Large intestine (tissue), 3 donors: ENCODE measurements at regions not wholly inside any gene's neighbourhood (a gene's known extent, or its start where the extent isn't known, plus 50 kb on each side); places are given as distances from the start of the nearest gene placed in this dataset.
A peak's percentile ranks its signal among the peaks of the same experiment; 100 is the strongest.

Experiments used
- DNase-seq, 2 donors: peaks; one replicate each; pipeline versions ENCODE4 v3.0.0 to v3.0.0-alpha.2; 2013
- H3K27ac ChIP-seq: one replicate; pipeline ENCODE4 v1.5.1; 2013; ENCODE audit warnings: low read length
- H3K27me3 ChIP-seq: 2 replicates; pipeline ENCODE4 v1.6.1; 2013; ENCODE audit warnings: low read length; ENCODE audit not compliant: control insufficient read depth, insufficient read depth
- H3K36me3 ChIP-seq: 2 replicates; pipeline ENCODE4 v1.6.1; 2013; ENCODE audit warnings: low read length; ENCODE audit not compliant: control insufficient read depth, insufficient read depth
- H3K4me1 ChIP-seq: one replicate; pipeline ENCODE4 v1.6.1; 2013; ENCODE audit warnings: low read length; ENCODE audit not compliant: control insufficient read depth, insufficient read depth
- H3K4me3 ChIP-seq: one replicate; pipeline ENCODE4 v1.5.1; 2013; ENCODE audit warnings: low read length
- H3K9me3 ChIP-seq: one replicate; pipeline ENCODE4 v1.6.1; 2013; ENCODE audit warnings: mild to moderate bottlenecking, low read depth, low read length, moderate library complexity; ENCODE audit not compliant: control insufficient read depth
- WGBS: methylation state at CpG from one replicate; pipeline ENCODE4 v1.1.5; 2013; ENCODE audit warnings: low lambda C conversion rate; ENCODE audit not compliant: insufficient coverage; 5-methylcytosine and 5-hydroxymethylcytosine counted together

GRCh38 chr20:6185268-6185667 is 62.4 kb upstream of the FERMT1 start:
- DNase-seq: no peak
- Histone ChIP-seq H3K27me3 (no peaks in the 10 kb centered on the region), H3K9me3 (no peaks in the 10 kb centered on the region), H3K4me3 (no peak overlapping the region), H3K36me3 (no peaks in the 10 kb centered on the region), H3K27ac (no peak overlapping the region), H3K4me1 (peaks cover 29% of the 10 kb centered on the region)
- WGBS: no CpG with 5 or more reads among the region's 3 CpGs

- Histone ChIP-seq H3K36me3 (no peaks in the 10 kb centered on the region), H3K4me1 (peaks cover 29% of the 10 kb centered on the region), H3K4me3 (no peak overlapping the region), H3K27me3 (no peaks in the 10 kb centered on the region), H3K27ac (no peak overlapping the region), H3K9me3 (no peaks in the 10 kb centered on the region)
- no peak for DNase-seq
- WGBS: no CpG with 5 or more reads among the region's 6 CpGs
Observed at GRCh38 chr20:6184086-6184485, 61.3 kb upstream of the FERMT1 start.

GRCh38 chr20:6180531-6180930 is 57.7 kb upstream of the FERMT1 start:
- Histone ChIP-seq H3K9me3 (no peaks in the 10 kb centered on the region), H3K4me1 (peaks cover under 1% of the 10 kb centered on the region), H3K27ac (no peak overlapping the region), H3K36me3 (no peaks in the 10 kb centered on the region), H3K27me3 (no peaks in the 10 kb centered on the region), H3K4me3 (no peak overlapping the region)
- no CpG with 5 or more reads among the region's 4 CpGs for whole genome bisulfite sequencing
- DNase-seq: no peak

GRCh38 chr20:6178537-6178936 is 55.7 kb upstream of the FERMT1 start:
- Histone ChIP-seq H3K4me1 (no peaks in the 10 kb centered on the region), H3K27me3 (no peaks in the 10 kb centered on the region), H3K27ac (no peak overlapping the region), H3K4me3 (no peak overlapping the region), H3K9me3 (no peaks in the 10 kb centered on the region), H3K36me3 (no peaks in the 10 kb centered on the region)
- WGBS: no CpG with 5 or more reads among the region's 3 CpGs
- DNase-seq: peak; percentile 13 to 28

- WGBS: no CpG with 5 or more reads among the region's 2 CpGs
Observed at GRCh38 chr20:6173481-6173880, 50.7 kb upstream of the FERMT1 start.

More at GRCh38 chr20:6173481-6173880, 50.7 kb upstream of the FERMT1 start:
- Histone ChIP-seq H3K27ac (no peak overlapping the region), H3K9me3 (no peaks in the 10 kb centered on the region), H3K27me3 (no peaks in the 10 kb centered on the region), H3K4me3 (no peak overlapping the region), H3K4me1 (no peaks in the 10 kb centered on the region), H3K36me3 (no peaks in the 10 kb centered on the region)
- no peak for DNase-seq
